ENCODE measurements at regions not wholly inside any gene's neighbourhood (a gene's known extent, or its start where the extent isn't known, plus 50 kb on each side); places are given as distances from the start of the nearest gene placed in this dataset.

DNA sequence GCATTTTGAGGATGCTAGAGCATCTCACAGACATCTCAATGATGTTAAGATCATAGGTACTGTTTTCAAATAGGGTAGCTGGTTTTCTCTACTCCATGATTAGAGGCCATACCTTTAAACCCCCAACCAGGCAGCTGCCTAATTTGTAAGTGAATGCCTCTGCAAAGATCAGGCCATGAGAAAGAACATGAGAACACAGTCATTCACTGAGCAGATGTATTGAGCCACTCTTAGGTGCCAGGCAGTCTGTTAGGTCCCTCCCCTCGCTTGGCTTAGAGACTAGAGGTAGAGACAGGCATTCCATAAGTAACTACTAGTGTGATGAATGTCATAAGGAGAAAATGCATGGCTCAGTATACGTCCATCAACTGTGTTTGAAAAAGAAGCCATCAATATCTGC lies 410.0 kb downstream of the FGF9 start:
- TF ChIP-seq, protein P1, sequence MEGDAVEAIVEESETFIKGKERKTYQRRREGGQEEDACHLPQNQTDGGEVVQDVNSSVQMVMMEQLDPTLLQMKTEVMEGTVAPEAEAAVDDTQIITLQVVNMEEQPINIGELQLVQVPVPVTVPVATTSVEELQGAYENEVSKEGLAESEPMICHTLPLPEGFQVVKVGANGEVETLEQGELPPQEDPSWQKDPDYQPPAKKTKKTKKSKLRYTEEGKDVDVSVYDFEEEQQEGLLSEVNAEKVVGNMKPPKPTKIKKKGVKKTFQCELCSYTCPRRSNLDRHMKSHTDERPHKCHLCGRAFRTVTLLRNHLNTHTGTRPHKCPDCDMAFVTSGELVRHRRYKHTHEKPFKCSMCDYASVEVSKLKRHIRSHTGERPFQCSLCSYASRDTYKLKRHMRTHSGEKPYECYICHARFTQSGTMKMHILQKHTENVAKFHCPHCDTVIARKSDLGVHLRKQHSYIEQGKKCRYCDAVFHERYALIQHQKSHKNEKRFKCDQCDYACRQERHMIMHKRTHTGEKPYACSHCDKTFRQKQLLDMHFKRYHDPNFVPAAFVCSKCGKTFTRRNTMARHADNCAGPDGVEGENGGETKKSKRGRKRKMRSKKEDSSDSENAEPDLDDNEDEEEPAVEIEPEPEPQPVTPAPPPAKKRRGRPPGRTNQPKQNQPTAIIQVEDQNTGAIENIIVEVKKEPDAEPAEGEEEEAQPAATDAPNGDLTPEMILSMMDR (IDR thresholded peaks at IDR 0.05), result no peak
- no peak for TF ChIP-seq POLR2A (IDR thresholded peaks at IDR 0.05)
- no peaks in the 10 kb centered on the region for H3K9me3 ChIP-seq
- H3K27me3 ChIP-seq, result no peaks in the 10 kb centered on the region
- WGBS, 2 donors, result 90 to 96% methylated on average over 2 of the region's 2 CpGs
- H3K4me1 ChIP-seq, result no peaks in the 10 kb centered on the region
- no peaks in the 10 kb centered on the region for H3K36me3 ChIP-seq (ENCODE audit: low read depth, missing control alignments)
- H3K27ac ChIP-seq, result no peak overlapping the region
- H3K4me3 ChIP-seq, result no peak overlapping the region
- intact Hi-C loops (cut with DNase I; ENCODE audit: low total_unique reads), result no loop called here
- DNase-seq, result no peak

DNA sequence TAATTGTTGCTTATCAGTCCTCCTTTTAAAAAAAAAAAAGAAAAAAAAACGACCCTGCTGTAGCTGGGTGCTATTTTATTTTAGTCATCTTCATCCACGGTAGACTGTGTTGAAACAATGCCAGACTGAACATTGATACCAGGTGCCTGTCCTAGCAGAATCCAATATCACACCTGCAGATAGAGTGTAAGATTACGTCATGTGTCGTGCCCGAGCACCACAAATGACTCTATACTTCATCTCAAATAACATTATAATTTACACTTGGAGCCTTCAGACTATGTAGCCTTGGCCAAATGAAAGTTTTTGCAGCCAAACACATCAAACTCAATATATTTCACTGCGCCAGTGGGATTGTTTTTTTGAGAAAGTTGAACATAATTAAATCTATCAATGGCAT lies 410.6 kb downstream of the FGF9 start:
- Histone ChIP-seq H3K27ac (no peak overlapping the region), H3K36me3 (ENCODE audit: low read depth, missing control alignments) (no peaks in the 10 kb centered on the region), H3K27me3 (no peaks in the 10 kb centered on the region), H3K9me3 (no peaks in the 10 kb centered on the region), H3K4me1 (no peaks in the 10 kb centered on the region), H3K4me3 (no peak overlapping the region)
- intact Hi-C loops (cut with DNase I; ENCODE audit: low total_unique reads), result no loop called here
- no peak for TF ChIP-seq POLR2A (IDR thresholded peaks at IDR 0.05)
- TF ChIP-seq, protein P1 (IDR thresholded peaks at IDR 0.05), result no peak
- WGBS, 2 donors, result 72 to 82% methylated on average over 6 of the region's 6 CpGs
- no peak for DNase-seq

DNA sequence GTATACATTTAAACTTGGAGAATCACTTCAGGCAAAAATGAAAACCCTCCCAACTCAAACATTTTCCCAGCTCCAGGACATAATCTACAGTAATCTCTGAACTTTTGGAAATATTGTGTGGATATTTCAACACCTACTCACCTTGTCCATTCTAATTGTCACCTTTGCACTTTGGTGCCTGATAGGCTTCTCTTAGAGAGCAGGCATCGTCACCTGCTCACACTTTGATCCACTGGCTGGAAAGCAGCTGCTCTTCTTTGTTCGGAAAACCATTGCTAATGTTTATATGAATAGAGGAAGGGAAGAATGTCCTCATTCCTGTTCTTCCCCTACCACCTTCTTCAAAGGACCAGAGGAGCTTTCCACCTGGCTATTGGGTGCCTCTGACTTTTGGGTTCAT lies 411.2 kb downstream of the FGF9 start:
- 94% methylated on average over 2 of the region's 2 CpGs for WGBS, 2 donors
- no peaks in the 10 kb centered on the region for H3K4me1 ChIP-seq

DNA sequence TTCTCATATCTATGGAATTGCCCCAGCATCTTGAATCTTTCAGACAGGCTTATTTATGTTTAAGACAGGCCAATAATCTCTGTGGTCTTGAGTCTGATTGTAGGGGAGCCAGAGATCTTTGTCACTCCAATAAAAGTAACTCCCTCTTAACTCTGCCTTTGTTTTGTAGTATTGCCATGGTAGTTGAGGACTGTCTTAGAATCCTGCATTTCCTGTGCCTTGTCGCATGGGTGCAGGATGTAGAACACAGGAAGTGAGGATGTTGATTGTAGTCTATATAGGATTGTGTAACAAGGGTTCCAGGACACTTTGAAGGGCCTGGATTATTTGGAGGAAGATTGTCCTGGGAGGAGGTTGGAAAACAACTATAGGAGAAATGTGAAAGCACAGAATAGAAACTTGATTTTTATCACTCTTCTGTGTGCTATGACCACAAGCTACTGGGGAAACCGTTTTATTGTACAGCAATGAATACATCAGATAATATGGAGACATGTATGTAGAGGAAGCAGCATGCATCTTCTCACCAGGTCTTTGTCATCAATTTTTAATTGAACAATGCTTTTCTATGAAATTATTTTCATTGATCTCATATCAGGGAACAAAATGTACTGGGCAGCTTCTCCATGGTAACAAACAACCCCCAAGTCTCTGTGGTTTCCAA lies 411.7 kb downstream of the FGF9 start:
- intact Hi-C loops (cut with DNase I; ENCODE audit: low total_unique reads), result no loop called here
- no peak for TF ChIP-seq POLR2A (IDR thresholded peaks at IDR 0.05)
- TF ChIP-seq, protein P1 (IDR thresholded peaks at IDR 0.05), result no peak
- H3K4me3 ChIP-seq, result no peak overlapping the region
- no peak overlapping the region for H3K27ac ChIP-seq
- H3K9me3 ChIP-seq, result no peaks in the 10 kb centered on the region
- no peaks in the 10 kb centered on the region for H3K36me3 ChIP-seq (ENCODE audit: low read depth, missing control alignments)
- no peak for DNase-seq
- WGBS, 2 donors, result 66 to 82% methylated on average over 2 of the region's 2 CpGs
- H3K4me1 ChIP-seq, result no peaks in the 10 kb centered on the region
- H3K27me3 ChIP-seq, result no peaks in the 10 kb centered on the region

More for the DNA sequence above, 411.2 kb downstream of the FGF9 start:
- Histone ChIP-seq H3K27ac (no peak overlapping the region), H3K36me3 (ENCODE audit: low read depth, missing control alignments) (no peaks in the 10 kb centered on the region), H3K27me3 (no peaks in the 10 kb centered on the region), H3K4me3 (no peak overlapping the region), H3K9me3 (no peaks in the 10 kb centered on the region)
- TF ChIP-seq, protein P1 (IDR thresholded peaks at IDR 0.05), result no peak
- TF ChIP-seq POLR2A (IDR thresholded peaks at IDR 0.05), result no peak
- DNase-seq, result no peak
- intact Hi-C loops (cut with DNase I; ENCODE audit: low total_unique reads), result no loop called here

DNA sequence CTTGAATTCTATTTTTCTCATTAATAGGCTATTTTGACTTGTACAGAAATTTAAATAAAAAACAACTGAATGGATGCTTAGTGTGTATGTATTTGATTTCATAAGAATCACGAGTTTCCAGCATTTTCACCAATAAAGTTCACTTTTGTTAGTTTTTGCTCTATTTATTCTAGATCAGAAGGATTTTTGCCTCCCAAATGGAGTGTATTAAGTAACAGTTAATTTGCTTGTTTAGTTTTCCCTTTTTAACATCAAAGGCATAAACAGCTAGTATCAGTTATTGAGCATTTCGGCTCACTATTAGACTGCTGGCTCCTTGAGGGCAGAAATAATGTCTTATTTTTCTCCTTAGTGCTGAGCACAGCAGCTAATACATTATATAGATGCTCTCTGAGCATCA lies 414.1 kb downstream of the FGF9 start:
- no peak for TF ChIP-seq POLR2A (IDR thresholded peaks at IDR 0.05)
- TF ChIP-seq, protein P1 (IDR thresholded peaks at IDR 0.05), result no peak
- Histone ChIP-seq H3K27me3 (no peaks in the 10 kb centered on the region), H3K4me3 (no peak overlapping the region), H3K36me3 (ENCODE audit: low read depth, missing control alignments) (no peaks in the 10 kb centered on the region), H3K4me1 (no peaks in the 10 kb centered on the region), H3K9me3 (no peaks in the 10 kb centered on the region), H3K27ac (no peak overlapping the region)
- no peak for DNase-seq
- WGBS, 2 donors, result 90 to 95% methylated on average over 2 of the region's 2 CpGs
- intact Hi-C loops (cut with DNase I; ENCODE audit: low total_unique reads), result no loop called here

Measured in testis (tissue), 2 donors.